ENCODE measurements at regions not wholly inside any gene's neighbourhood (a gene's known extent, or its start where the extent isn't known, plus 50 kb on each side); places are given as distances from the start of the nearest gene placed in this dataset.

DNA sequence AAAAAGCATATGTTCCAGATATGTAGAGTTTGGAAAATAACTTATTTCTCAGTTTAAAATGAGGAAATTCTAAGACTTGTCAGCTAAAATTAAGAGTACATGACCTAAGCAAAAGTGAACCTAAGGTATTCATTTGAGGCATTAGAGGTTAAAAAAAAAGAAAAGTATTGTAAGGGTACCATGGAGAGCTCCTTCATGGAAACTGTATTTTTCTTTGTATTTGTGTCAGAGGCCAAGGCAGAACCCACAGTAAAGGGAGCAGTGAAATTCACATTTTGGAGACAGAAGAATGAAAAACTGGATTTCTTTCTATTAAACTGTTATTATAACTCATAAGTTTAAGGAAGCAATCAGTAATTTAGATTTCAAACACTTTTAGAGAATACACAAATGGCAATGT lies 1494.8 kb downstream of the KCNT2 start:
- ChIA-PET POLR2A (no interaction called here), CTCF (ENCODE audit: low intra/inter-chr PET ratio) (interaction anchor here (0.6 kb wide), 1 partner anchor 117 kb away, joined by 3 read pairs; no protein-coding TSS in a partner anchor)
- FAIRE-seq (no peak), DNase-seq (ENCODE audit: extremely low read depth in 1 of 4, low spot score in 3 of 4) (no peak), ATAC-seq (no peak)
- intact Hi-C loops (cut with micrococcal nuclease) (no loop called here), in situ Hi-C loops (cut with MboI) (no loop called here)
- Histone ChIP-seq H3K4me2 (ENCODE audit: insufficient read depth, low read length) (no peak overlapping the region), H3K4me3 (no peak overlapping the region), H3K9me1 (ENCODE audit: control insufficient read depth, insufficient read depth, low read length) (no peaks in the 10 kb centered on the region), H2AFZ (ENCODE audit: low read depth, low read length) (no peak overlapping the region), H3K27me3 (ENCODE audit: control insufficient read depth in 2 of 2, insufficient read depth in 2 of 2, low read length in 2 of 2) (no peaks in the 10 kb centered on the region), H3K9ac (ENCODE audit: insufficient read depth in 1 of 2, low read depth in 2 of 2, low read length in 2 of 2) (no peak overlapping the region), H3K27ac (ENCODE audit: extremely low read depth, low read depth, low read length) (no peak overlapping the region), H3K9me3 (replicated peaks; ENCODE audit: control insufficient read depth, insufficient read depth, low read depth, low read length) (no peaks in the 10 kb centered on the region), H4K20me1 (replicated peaks; ENCODE audit: control insufficient read depth, insufficient read depth, low read length) (no peaks in the 10 kb centered on the region), H3K79me2 (ENCODE audit: control insufficient read depth, insufficient read depth, low read length) (no peaks in the 10 kb centered on the region), H3K4me1 (replicated peaks in 1 of 2; ENCODE audit: control insufficient read depth in 2 of 2, insufficient read depth in 2 of 2, low read length in 2 of 2) (no peaks in the 10 kb centered on the region), H3K36me3 (ENCODE audit: control insufficient read depth, insufficient read depth, low read length) (no peaks in the 10 kb centered on the region)
- TF ChIP-seq, protein P1, sequence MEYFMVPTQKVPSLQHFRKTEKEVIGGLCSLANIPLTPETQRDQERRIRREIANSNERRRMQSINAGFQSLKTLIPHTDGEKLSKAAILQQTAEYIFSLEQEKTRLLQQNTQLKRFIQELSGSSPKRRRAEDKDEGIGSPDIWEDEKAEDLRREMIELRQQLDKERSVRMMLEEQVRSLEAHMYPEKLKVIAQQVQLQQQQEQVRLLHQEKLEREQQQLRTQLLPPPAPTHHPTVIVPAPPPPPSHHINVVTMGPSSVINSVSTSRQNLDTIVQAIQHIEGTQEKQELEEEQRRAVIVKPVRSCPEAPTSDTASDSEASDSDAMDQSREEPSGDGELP (CRISPR knock-in tag; IDR thresholded peaks at IDR 0.05; ENCODE audit: borderline replicate concordance) = no peak
- TF ChIP-seq ZNF232 (CRISPR knock-in tag; IDR thresholded peaks at IDR 0.05) (no peak), TSC22D4 (tag; IDR thresholded peaks at IDR 0.05) (no peak), MED1 (CRISPR knock-in tag; IDR thresholded peaks at IDR 0.05; ENCODE audit: borderline replicate concordance) (no peak), TOE1 (IDR thresholded peaks at IDR 0.05; ENCODE audit: borderline replicate concordance) (no peak), TOE1 (CRISPR knock-in tag; IDR thresholded peaks at IDR 0.05; ENCODE audit: borderline replicate concordance, low read depth) (no peak)
- TF ChIP-seq, protein P2, sequence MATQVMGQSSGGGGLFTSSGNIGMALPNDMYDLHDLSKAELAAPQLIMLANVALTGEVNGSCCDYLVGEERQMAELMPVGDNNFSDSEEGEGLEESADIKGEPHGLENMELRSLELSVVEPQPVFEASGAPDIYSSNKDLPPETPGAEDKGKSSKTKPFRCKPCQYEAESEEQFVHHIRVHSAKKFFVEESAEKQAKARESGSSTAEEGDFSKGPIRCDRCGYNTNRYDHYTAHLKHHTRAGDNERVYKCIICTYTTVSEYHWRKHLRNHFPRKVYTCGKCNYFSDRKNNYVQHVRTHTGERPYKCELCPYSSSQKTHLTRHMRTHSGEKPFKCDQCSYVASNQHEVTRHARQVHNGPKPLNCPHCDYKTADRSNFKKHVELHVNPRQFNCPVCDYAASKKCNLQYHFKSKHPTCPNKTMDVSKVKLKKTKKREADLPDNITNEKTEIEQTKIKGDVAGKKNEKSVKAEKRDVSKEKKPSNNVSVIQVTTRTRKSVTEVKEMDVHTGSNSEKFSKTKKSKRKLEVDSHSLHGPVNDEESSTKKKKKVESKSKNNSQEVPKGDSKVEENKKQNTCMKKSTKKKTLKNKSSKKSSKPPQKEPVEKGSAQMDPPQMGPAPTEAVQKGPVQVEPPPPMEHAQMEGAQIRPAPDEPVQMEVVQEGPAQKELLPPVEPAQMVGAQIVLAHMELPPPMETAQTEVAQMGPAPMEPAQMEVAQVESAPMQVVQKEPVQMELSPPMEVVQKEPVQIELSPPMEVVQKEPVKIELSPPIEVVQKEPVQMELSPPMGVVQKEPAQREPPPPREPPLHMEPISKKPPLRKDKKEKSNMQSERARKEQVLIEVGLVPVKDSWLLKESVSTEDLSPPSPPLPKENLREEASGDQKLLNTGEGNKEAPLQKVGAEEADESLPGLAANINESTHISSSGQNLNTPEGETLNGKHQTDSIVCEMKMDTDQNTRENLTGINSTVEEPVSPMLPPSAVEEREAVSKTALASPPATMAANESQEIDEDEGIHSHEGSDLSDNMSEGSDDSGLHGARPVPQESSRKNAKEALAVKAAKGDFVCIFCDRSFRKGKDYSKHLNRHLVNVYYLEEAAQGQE (IDR thresholded peaks at IDR 0.05; ENCODE audit: borderline replicate concordance) = peak; percentile 61
- TF ChIP-seq, protein P2 (CRISPR knock-in tag; IDR thresholded peaks at IDR 0.05; ENCODE audit: low read depth) = no peak
- BruUV-seq (replicated peaks) = no TSS peak

All from K562 (cell line).